GM18870 (cell line): ENCODE measurements at regions not wholly inside any gene's neighbourhood (a gene's known extent, or its start where the extent isn't known, plus 50 kb on each side); places are given as distances from the start of the nearest gene placed in this dataset.

Experiments
- ATAC-seq: cut with Tn5 transposase; IDR thresholded peaks from one replicate; pipeline ENCODE4 v1.9.1; 2021; ENCODE audit warnings: moderate library complexity; ENCODE audit not compliant: unreplicated experiment

DNA sequence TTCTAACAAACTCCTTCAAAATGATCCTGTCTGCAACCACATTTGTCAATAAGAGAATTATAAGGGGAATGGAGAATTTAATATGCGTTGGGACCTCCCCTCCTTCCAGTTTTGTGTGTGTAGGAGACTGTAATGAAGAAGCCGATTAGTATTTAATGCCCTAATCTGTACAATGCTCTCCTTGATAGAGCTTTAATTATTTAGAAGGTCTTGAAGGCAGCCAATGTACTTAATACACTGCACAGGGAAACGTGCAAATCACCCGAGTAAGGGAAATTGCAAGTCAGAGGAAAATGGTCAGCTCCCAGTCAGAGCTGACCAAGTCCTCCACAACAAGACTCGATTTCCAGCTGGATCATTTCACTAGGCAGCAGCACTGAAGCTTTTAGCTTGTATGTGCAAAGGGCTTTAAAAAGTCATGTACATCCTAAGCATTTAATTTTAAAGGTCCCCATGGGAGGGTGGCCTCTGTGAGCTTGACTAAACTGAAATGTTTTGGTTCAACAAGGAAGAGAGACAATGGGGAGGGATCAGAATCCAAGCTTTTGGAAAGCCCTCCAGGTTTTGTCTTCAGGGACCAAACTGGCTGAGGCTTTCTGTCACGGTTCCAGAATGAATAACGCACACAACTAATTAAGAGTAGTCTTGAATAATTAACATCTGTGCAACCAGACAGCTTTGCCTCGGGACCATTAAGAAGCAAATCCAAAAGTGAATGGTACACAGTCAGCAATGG lies 159.8 kb upstream of the MITF start:
- no peak for ATAC-seq

- no peak for ATAC-seq
Observed at GRCh38 chr3:69569520-69569919, 169.7 kb upstream of the MITF start.

DNA sequence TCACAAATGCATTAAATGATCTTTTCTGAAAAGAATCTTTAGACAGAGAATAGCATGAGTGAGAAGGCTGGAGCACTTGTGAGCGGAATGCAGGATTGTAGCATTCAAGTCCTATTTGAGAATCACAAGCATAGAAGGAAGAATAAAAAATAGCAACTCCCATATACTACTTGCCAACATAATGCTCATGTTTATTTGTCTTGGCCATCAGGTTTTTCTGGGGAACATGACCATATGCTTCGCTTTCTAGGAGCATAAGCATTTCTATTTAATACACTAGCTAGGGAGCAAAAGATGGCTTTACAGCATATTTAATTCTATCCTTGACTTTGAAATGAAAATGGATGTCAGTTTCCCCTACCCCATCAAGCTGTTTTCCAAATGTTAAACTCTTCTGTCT lies 170.3 kb upstream of the MITF start:
- ATAC-seq: no peak

DNA sequence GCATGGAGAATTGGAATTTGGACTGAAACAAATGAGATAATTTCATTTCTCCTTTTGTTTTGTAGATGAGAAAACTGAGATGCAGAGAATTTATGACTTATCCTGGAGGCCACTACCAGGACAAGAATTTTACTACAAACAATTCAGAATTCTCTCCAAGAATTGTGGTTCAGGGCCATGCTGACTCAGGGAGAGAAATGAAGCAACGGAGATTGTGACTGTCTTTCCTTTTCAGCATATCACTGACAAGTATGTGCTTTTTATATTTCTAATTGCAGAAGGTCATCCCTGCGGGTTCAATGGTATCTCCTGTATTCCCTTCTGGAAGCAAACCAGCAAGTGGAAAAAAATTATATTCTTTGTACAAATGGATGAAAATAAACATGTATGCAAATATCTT lies 170.8 kb upstream of the MITF start:
- ATAC-seq: no peak

DNA sequence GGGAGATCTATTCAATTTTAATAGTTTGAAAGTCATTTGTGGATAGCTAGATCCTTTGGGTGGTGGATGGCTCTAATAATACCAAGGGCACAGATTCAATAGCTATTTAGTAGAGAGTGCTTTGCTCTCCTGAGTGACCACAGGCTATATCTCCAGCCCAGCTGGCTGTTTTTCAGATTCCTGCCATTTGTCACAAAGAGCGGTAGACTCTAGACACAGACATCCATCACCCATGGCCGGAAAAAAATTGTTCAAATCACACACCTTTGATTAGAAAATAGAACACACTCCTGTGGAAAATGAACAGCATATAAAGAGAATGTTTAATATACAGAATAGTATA lies 171.6 kb upstream of the MITF start:
- no peak for ATAC-seq

DNA sequence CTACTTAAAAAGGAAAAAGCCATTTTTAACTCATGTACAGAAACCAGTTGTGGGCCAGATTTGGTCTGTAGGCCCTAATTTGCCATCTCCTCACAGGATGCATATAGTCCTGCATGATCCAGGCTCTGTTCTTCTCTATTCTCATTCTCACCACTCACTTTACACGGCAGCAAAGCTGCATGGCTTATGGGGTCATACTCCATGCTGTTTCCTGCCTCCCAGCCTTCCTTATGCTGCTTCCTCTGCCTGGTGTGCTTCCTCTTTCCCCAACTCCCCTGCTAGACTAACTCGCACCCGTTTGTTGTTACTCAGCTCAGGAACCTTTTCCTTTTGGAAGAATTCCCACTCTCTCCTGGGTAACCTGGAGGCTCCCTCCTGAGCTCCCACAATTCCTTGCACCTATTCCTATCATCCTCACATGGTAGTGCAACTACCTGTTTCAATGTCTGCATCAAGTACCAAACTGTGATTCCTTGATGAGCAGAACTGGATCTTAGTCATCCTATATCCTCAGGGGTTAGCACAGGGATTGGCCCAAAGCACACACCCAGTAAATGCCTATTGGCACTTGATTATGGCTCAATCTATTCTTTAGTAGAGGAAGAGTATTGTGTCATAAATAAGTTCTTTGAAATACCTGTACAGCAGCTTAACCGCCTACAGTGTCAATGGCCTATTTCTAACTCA lies 172.1 kb upstream of the MITF start:
- no peak for ATAC-seq

- ATAC-seq: no peak
Observed at GRCh38 chr3:69566275-69566674, 173.0 kb upstream of the MITF start.

GRCh38 chr3:69565316-69565715 lies 173.9 kb upstream of the MITF start:
- no peak for ATAC-seq

GRCh38 chr3:69563981-69564380 lies 175.3 kb upstream of the MITF start:
- no peak for ATAC-seq

DNA sequence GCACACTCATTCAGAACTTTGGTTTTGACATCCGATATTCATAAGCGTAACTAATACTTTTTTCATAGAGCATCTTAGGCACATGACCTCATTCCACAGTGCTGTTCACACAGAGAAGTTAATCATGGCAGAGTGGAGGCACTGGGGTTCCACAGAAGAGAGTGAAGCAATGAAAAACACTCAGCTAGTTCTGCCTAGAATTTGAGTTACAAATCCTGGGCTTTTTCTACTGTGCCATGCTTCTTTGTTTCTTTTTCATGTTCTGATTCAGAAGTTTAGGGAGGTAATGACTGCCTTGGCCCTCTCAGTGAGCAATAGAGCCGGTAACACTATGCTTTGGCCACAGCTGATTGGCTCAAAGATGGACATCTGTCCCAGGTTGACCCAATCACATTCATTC lies 176.1 kb upstream of the MITF start:
- ATAC-seq: no peak

GRCh38 chr3:69562020-69562419 lies 176.1 kb upstream of the FRMD4B start:
- ATAC-seq: no peak

DNA sequence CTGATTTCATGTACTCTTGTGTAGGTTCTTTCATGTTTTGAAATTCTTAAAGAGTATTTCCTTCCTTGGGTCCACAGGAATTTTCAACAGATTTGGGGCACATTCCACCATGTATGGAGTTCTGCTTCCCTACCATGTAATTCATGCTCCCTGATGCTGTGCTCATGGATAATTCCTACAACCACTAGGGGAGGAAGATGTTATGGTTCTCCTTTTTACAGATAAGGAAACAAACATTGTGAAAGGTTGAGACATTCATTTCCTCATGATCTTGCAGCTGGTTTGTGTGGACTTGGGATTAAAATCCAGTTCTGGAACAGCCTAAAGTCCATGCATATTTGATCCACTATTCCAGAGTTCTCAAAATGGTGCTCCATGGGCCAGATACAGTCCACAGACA lies 174.9 kb upstream of the FRMD4B start:
- no peak for ATAC-seq

- no peak for ATAC-seq
Observed at GRCh38 chr3:69560116-69560515, 174.2 kb upstream of the FRMD4B start.

GRCh38 chr3:69558912-69559311 lies 173.0 kb upstream of the FRMD4B start:
- ATAC-seq: no peak

DNA sequence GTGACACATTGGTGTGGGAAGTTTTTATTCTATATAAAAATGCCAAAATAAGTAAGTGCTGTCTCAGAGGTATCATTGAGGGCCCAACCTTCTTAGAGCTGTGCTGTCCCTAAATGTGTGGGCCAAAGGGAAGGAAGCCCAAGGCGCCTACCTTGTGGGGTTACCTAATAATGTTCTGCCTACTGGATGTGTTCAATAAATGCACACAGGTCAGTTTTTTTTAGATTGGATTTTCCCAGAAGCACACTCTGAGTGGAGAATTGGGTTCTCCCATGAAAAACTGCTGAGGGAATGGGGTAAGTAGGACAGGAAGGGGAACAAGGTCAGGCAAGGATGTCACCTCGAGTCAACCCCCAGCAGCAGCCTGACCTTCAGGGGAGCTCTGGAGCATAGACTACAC lies 168.7 kb upstream of the FRMD4B start:
- no peak for ATAC-seq

GRCh38 chr3:69553888-69554287 lies 168.0 kb upstream of the FRMD4B start:
- ATAC-seq: no peak

DNA sequence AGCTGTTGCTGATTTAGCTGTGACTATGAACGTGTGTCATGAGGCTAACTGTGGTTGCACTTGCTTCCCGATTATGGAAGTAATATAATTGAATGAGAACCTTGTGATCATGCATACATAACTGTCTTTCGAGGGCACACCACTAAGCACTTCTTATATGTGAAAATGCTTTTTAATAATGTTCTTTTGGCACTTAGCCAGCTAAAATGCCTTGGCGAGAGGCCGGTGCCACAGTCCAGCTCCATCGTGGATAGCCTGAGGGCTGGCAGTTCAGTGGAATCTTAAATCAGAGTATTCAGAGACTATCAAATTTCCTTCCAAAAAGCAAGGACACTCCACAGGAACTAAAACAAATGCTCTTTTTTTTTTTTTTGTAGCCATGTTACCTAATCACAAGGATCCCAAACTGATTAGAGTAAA lies 161.6 kb upstream of the FRMD4B start:
- no peak for ATAC-seq

DNA sequence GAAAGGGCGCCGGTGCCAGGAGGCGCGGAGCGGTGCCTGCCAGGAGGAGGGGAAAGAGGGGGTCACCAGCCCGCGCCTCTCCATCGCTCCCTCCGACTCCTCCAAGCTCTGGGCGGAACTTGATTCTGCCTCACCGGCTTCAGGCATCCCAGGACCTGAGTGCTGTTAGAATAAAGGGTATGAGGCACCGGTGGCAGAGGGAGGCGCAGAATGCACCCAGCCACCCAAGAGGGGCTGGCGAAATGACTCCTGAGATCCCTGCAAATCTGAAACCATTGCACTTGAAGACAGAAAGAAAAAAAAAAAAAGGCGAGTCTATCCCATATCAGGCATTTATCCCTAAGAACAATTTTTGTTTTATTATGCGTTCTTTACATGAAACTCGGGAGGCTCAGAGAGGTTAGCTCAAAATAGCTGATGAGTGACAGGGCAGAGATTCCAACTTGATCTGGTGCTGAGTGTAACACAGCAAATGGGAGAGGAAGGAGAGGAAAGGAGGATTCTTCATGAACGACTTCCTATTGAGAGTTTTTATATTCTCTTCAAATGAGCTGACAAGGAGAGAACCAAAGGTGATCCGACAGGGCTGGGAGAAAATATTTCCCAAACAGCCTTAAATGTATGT lies 157.0 kb upstream of the FRMD4B start:
- ATAC-seq: no peak

DNA sequence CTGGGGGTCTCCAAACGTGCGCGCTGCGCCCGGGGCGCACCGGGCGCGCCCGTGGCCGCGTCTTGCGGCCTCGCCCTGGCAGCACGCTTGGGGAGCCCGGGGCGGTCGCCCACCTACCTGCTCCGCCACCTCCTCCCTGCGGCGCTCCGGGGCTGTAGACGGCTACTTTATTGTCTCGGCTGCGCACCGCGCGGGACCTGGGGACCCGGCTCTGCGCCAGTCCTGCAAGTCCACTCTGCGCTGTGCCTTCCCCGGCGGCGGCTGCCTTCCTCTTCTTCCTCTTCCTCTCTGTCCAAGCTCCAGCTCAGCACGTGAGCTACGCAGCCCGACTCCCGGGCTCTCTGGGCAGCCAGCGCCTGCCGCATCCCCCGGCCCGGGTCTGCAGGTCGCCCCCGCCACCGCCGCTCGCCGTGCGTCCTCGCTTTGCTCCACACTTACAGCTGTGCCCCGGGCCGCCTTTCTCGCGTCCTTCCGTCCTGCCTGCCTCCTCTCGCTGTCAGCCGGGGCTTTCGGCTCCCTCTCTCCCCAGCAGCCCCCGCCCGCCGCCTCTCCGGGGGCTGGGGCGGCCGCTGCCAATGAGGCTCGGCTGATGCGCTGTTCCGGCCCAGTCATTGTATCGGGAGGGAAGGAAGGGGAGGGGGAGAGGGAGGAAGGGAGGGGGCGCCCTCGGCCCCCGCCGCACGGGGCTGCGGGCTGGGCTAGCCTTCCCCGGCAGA lies 156.4 kb upstream of the FRMD4B start:
- no peak for ATAC-seq

DNA sequence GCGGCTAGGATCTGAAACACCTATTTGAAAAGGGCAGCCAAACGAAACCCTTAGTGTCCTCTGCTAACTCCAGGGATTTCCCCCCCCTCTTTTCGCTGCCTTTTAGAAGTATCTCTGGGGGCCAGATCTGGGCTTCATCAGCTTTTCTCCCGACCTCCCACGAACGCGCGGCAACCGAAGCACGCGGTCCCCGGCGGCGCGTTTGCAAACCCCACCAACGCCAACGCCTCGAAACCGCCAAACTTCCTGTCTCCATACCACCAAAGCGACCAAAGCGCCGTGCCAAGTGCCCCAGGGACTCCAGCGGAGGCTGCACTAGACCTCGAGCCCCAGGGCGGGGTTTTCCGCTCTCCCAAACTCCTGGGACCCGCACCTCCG lies 155.8 kb upstream of the FRMD4B start:
- no peak for ATAC-seq

GRCh38 chr3:69540706-69541581 lies 155.1 kb upstream of the FRMD4B start:
- ATAC-seq: no peak
